Middle frontal gyrus (tissue), 1 donor: ENCODE measurements at regions not wholly inside any gene's neighbourhood (a gene's known extent, or its start where the extent isn't known, plus 50 kb on each side); places are given as distances from the start of the nearest gene placed in this dataset.

Source experiments
- DNase-seq: peaks from one replicate; pipeline ENCODE4 v3.0.0-alpha.2; 2015; ENCODE audit warnings: low spot score; ENCODE audit errors: extremely low spot score

- peak; percentile 49 for DNase-seq
Measured at GRCh38 chr5:68745448-68745847, 348.4 kb upstream of the SLC30A5 start.

- DNase-seq = no peak
Measured at GRCh38 chr5:68746220-68746619, 347.6 kb upstream of the SLC30A5 start.

- DNase-seq = no peak
Measured at GRCh38 chr5:68746643-68747420, 347.0 kb upstream of the SLC30A5 start.

GRCh38 chr5:68747521-68747920, 346.3 kb upstream of the SLC30A5 start:
- no peak for DNase-seq

GRCh38 chr5:68748101-68748500, 345.7 kb upstream of the SLC30A5 start:
- DNase-seq = no peak

GRCh38 chr5:68749077-68749476, 344.7 kb upstream of the SLC30A5 start:
- DNase-seq = no peak

- DNase-seq = no peak
Measured at GRCh38 chr5:68749631-68750030, 344.2 kb upstream of the SLC30A5 start.

- DNase-seq = no peak
Measured at GRCh38 chr5:68751661-68752060, 342.2 kb upstream of the SLC30A5 start.

- no peak for DNase-seq
Measured at GRCh38 chr5:68754536-68754935, 339.3 kb upstream of the SLC30A5 start.

- no peak for DNase-seq
Measured at GRCh38 chr5:68755293-68755692, 338.5 kb upstream of the SLC30A5 start.

- DNase-seq = no peak
Measured at GRCh38 chr5:68757006-68757405, 336.8 kb upstream of the SLC30A5 start.

GRCh38 chr5:68757626-68758212, 336.1 kb upstream of the SLC30A5 start:
- no peak for DNase-seq

GRCh38 chr5:68759593-68759992, 334.2 kb upstream of the SLC30A5 start:
- no peak for DNase-seq

- DNase-seq = no peak
Measured at GRCh38 chr5:68762201-68762600, 331.6 kb upstream of the SLC30A5 start.

GRCh38 chr5:68766952-68767464, 326.8 kb upstream of the SLC30A5 start:
- DNase-seq = no peak

GRCh38 chr5:68770551-68770950, 323.3 kb upstream of the SLC30A5 start:
- DNase-seq = no peak

GRCh38 chr5:68771221-68771620, 322.6 kb upstream of the SLC30A5 start:
- DNase-seq = no peak

GRCh38 chr5:68771732-68772131, 322.1 kb upstream of the SLC30A5 start:
- DNase-seq = no peak

GRCh38 chr5:68776381-68776780, 317.4 kb upstream of the SLC30A5 start:
- no peak for DNase-seq

- DNase-seq = no peak
Measured at GRCh38 chr5:68777135-68777534, 316.7 kb upstream of the SLC30A5 start.

GRCh38 chr5:68778484-68778883, 315.3 kb upstream of the SLC30A5 start:
- no peak for DNase-seq

- DNase-seq = no peak
Measured at GRCh38 chr5:68780299-68780955, 313.4 kb upstream of the SLC30A5 start.
